ENCODE measurements at regions not wholly inside any gene's neighbourhood (a gene's known extent, or its start where the extent isn't known, plus 50 kb on each side); places are given as distances from the start of the nearest gene placed in this dataset.

DNA sequence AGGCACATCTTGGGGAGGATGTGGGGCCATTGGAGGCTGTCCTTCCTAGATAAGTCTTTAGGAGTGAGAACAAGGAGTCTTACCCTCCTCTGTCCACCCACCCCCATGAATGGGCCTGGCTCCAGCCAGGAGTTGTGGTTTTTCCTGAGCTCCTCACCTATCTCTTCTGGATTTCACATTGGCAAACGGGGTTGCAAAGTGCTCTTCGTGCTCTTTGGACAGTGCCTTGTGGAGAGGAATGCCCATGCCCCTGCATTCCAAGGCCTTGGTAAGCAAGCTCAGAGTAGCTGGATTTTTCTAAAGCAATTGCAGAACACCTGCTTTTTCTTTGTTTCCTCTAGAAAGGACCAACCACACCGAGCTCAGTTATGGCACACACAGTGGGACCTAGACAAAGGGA, 152.1 kb upstream of the CAMK1G start:
- H4K20me1 ChIP-seq (ENCODE audit: low read depth, low read length) = no peaks in the 10 kb centered on the region
- H3K36me3 ChIP-seq (ENCODE audit: low read length) = no peaks in the 10 kb centered on the region
- H2AFZ ChIP-seq (ENCODE audit: low read depth, low read length, severe bottlenecking) = no peak overlapping the region
- H3K4me2 ChIP-seq (ENCODE audit: low read depth, low read length, poor library complexity, severe bottlenecking) = no peak overlapping the region
- no peaks in the 10 kb centered on the region for H3F3A ChIP-seq (ENCODE audit: insufficient read depth)
- no peak overlapping the region for H3K27ac ChIP-seq (ENCODE audit: low read depth, low read length)
- no peaks in the 10 kb centered on the region for H3K27me3 ChIP-seq (ENCODE audit: low read length)
- TF ChIP-seq EZH2phosphoT487 (conservative IDR thresholded peaks at IDR 0.05; ENCODE audit: low read length) = no peak
- TF ChIP-seq CTCF (IDR thresholded peaks at IDR 0.05; ENCODE audit: insufficient read depth, low read length, poor library complexity, severe bottlenecking) = no peak
- H3K4me3 ChIP-seq (ENCODE audit: insufficient read depth, low read length, poor library complexity, severe bottlenecking) = no peak overlapping the region
- no peaks in the 10 kb centered on the region for H3K9me3 ChIP-seq (ENCODE audit: insufficient read depth, low read length)
- H3K9ac ChIP-seq (ENCODE audit: low read length) = no peak overlapping the region
- no peaks in the 10 kb centered on the region for H3K79me2 ChIP-seq (ENCODE audit: insufficient read depth, low read length)
- no peaks in the 10 kb centered on the region for H3K9me2 ChIP-seq (replicated peaks; ENCODE audit: insufficient read depth, low read length)

- Histone ChIP-seq H2AFZ (ENCODE audit: low read depth, low read length, severe bottlenecking) (no peak overlapping the region), H3F3A (ENCODE audit: insufficient read depth) (no peaks in the 10 kb centered on the region), H3K79me2 (ENCODE audit: insufficient read depth, low read length) (no peaks in the 10 kb centered on the region), H3K9me2 (replicated peaks; ENCODE audit: insufficient read depth, low read length) (no peaks in the 10 kb centered on the region), H3K9ac (ENCODE audit: low read length) (no peak overlapping the region), H3K4me2 (ENCODE audit: low read depth, low read length, poor library complexity, severe bottlenecking) (no peak overlapping the region), H3K36me3 (ENCODE audit: low read length) (no peaks in the 10 kb centered on the region), H3K4me3 (ENCODE audit: insufficient read depth, low read length, poor library complexity, severe bottlenecking) (no peak overlapping the region), H3K27ac (ENCODE audit: low read depth, low read length) (no peak overlapping the region), H4K20me1 (ENCODE audit: low read depth, low read length) (no peaks in the 10 kb centered on the region), H3K27me3 (ENCODE audit: low read length) (no peaks in the 10 kb centered on the region), H3K9me3 (ENCODE audit: insufficient read depth, low read length) (no peaks in the 10 kb centered on the region)
- no peak for TF ChIP-seq EZH2phosphoT487 (conservative IDR thresholded peaks at IDR 0.05; ENCODE audit: low read length)
- TF ChIP-seq CTCF (IDR thresholded peaks at IDR 0.05; ENCODE audit: insufficient read depth, low read length, poor library complexity, severe bottlenecking) = no peak
Measured at GRCh38 chr1:209431813-209432442, 151.6 kb upstream of the CAMK1G start.

DNA sequence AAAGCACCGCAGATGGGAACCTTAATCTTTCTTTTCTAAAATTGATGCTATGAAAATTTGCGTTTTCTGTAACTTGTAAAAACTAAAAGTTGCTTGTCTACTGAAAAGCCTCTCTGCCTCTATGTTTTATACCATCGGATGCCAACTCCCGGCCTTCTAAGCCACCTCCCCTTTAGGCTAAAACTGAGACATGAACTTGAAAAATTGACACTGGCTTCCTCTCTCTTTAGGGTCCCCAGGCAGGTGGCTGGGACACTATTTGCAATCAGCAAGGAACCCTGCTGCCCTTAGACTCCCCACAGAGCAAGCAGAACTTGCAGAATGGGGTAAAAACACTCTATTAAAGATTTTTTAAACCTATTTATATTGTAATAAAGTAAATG, 151.1 kb upstream of the CAMK1G start:
- Histone ChIP-seq H3K27ac (ENCODE audit: low read depth, low read length) (no peak overlapping the region), H2AFZ (ENCODE audit: low read depth, low read length, severe bottlenecking) (no peak overlapping the region), H3K4me2 (ENCODE audit: low read depth, low read length, poor library complexity, severe bottlenecking) (no peak overlapping the region), H3K79me2 (ENCODE audit: insufficient read depth, low read length) (no peaks in the 10 kb centered on the region), H3K27me3 (ENCODE audit: low read length) (no peaks in the 10 kb centered on the region), H3K9me2 (replicated peaks; ENCODE audit: insufficient read depth, low read length) (no peaks in the 10 kb centered on the region), H4K20me1 (ENCODE audit: low read depth, low read length) (no peaks in the 10 kb centered on the region), H3K4me3 (ENCODE audit: insufficient read depth, low read length, poor library complexity, severe bottlenecking) (no peak overlapping the region), H3K9me3 (ENCODE audit: insufficient read depth, low read length) (no peaks in the 10 kb centered on the region), H3K9ac (ENCODE audit: low read length) (no peak overlapping the region), H3F3A (ENCODE audit: insufficient read depth) (no peaks in the 10 kb centered on the region), H3K36me3 (ENCODE audit: low read length) (no peaks in the 10 kb centered on the region)
- TF ChIP-seq EZH2phosphoT487 (conservative IDR thresholded peaks at IDR 0.05; ENCODE audit: low read length) = no peak
- no peak for TF ChIP-seq CTCF (IDR thresholded peaks at IDR 0.05; ENCODE audit: insufficient read depth, low read length, poor library complexity, severe bottlenecking)

Data from SU-DHL-6 (cell line).